Breast epithelium (tissue), 4 donors: ENCODE measurements at regions not wholly inside any gene's neighbourhood (a gene's known extent, or its start where the extent isn't known, plus 50 kb on each side); places are given as distances from the start of the nearest gene placed in this dataset.
"Not testable (repeated sequence)": the region's sequence is repeated elsewhere in the genome, so short reads cannot be mapped to it uniquely, and the experiment has no call there.

ENCODE experiments used
- DNase-seq, 2 donors: peaks; one replicate each; pipeline ENCODE4 v3.0.0-alpha.2; 2019; ENCODE audit warnings: low spot score in 2 of 2
- H3K27ac ChIP-seq, 2 donors: fragments of 200-600 bp; sonication (generic) in 1 of 2; one replicate each; pipeline ENCODE4 v1.5.1; 2016 to 2019; ENCODE audit warnings: mild to moderate bottlenecking in 1 of 2
- H3K27me3 ChIP-seq, 2 donors: fragments of 200-600 bp; sonication (generic) in 1 of 2; one replicate each; pipeline versions ENCODE4 v1.5.1 to v1.6.0; 2017 to 2019; ENCODE audit warnings: control low read depth in 1 of 2, mild to moderate bottlenecking in 1 of 2
- H3K36me3 ChIP-seq: fragments of 200-600 bp; one replicate; pipeline ENCODE4 v1.5.1; 2019
- H3K4me1 ChIP-seq, 2 donors: fragments of 200-600 bp; sonication (generic); one replicate each; pipeline ENCODE4 v1.5.1; 2016 to 2019; ENCODE audit warnings: control low read depth in 1 of 2
- H3K4me3 ChIP-seq, 3 donors: fragments of 200-600 bp; sonication (generic); 1 replicate in 2 of 3; 2 replicates in 1 of 3; pipeline ENCODE4 v1.5.1; 2016 to 2019; ENCODE audit warnings: mild to moderate bottlenecking in 3 of 3, moderate library complexity in 2 of 3
- H3K9me3 ChIP-seq, 2 donors: fragments of 200-600 bp; sonication (generic) in 1 of 2; one replicate each; pipeline ENCODE4 v1.5.1; 2016 to 2019; ENCODE audit warnings: control low read depth in 1 of 2
- CTCF ChIP-seq, 3 donors: fragments of 450-650 bp; IDR thresholded peaks; one replicate each; pipeline ENCODE4 v1.5.1; 2016 to 2017; ENCODE audit warnings: antibody characterized with exemption in 3 of 3, mild to moderate bottlenecking in 3 of 3, moderate library complexity in 3 of 3
- POLR2A ChIP-seq: fragments of 450-650 bp; IDR thresholded peaks from one replicate; pipeline ENCODE4 v1.6.1; 2016; ENCODE audit warnings: antibody characterized with exemption, mild to moderate bottlenecking, moderate library complexity
- POLR2AphosphoS5 ChIP-seq, 3 donors: sonication (generic); formaldehyde crosslinking; IDR thresholded peaks; one replicate each; pipeline ENCODE4 v1.6.1; 2017; ENCODE audit warnings: antibody characterized with exemption in 3 of 3
- intact Hi-C: fragments of 100-400 bp; cut with DNase I; formaldehyde crosslinking; loops from one replicate; pipeline ENCODE4 v1.15.1; 2023; ENCODE audit warnings: low total_unique reads

- intact Hi-C loops = no loop called here
- DNase-seq = no peak
- Histone ChIP-seq H3K36me3 (no peaks in the 10 kb centered on the region), H3K27me3 (no peaks in the 10 kb centered on the region), H3K9me3 (no peaks in the 10 kb centered on the region), H3K27ac (no peak overlapping the region), H3K4me1 (no peaks in the 10 kb centered on the region), H3K4me3 (no peak overlapping the region)
- TF ChIP-seq POLR2A = no peak
- no peak for TF ChIP-seq CTCF (IDR thresholded peaks at IDR 0.05)
- TF ChIP-seq POLR2AphosphoS5 (IDR thresholded peaks at IDR 0.05) = no peak
Observed at GRCh38 chr4:122996350-122996749, 74.0 kb upstream of the NUDT6 start.

GRCh38 chr4:122997463-122998101 lies 75.2 kb upstream of the NUDT6 start:
- no peak for TF ChIP-seq POLR2A
- TF ChIP-seq CTCF (IDR thresholded peaks at IDR 0.05) = no peak
- no peak for TF ChIP-seq POLR2AphosphoS5 (IDR thresholded peaks at IDR 0.05)
- no peaks in the 10 kb centered on the region for H3K4me1 ChIP-seq
- H3K4me3 ChIP-seq = no peak overlapping the region
- no peaks in the 10 kb centered on the region for H3K9me3 ChIP-seq
- H3K36me3 ChIP-seq = no peaks in the 10 kb centered on the region
- intact Hi-C loops = no loop called here
- no peak for DNase-seq
- H3K27ac ChIP-seq = no peak overlapping the region
- no peaks in the 10 kb centered on the region for H3K27me3 ChIP-seq

- H3K4me3 ChIP-seq, H3K36me3 ChIP-seq, H3K4me1 ChIP-seq, H3K9me3 ChIP-seq, intact Hi-C loops, H3K27ac ChIP-seq, DNase-seq, H3K27me3 ChIP-seq: not testable (repeated sequence)
Observed at GRCh38 chr4:123004079-123004478, 81.7 kb upstream of the NUDT6 start.

GRCh38 chr4:123005126-123005525 lies 82.7 kb upstream of the NUDT6 start:
- H3K4me1 ChIP-seq, H3K27me3 ChIP-seq, intact Hi-C loops, H3K36me3 ChIP-seq, H3K9me3 ChIP-seq, H3K4me3 ChIP-seq, H3K27ac ChIP-seq, DNase-seq: not testable (repeated sequence)

- Histone ChIP-seq H3K27me3 (no peaks in the 10 kb centered on the region), H3K4me1 (no peaks in the 10 kb centered on the region), H3K27ac (no peak overlapping the region), H3K4me3 (no peak overlapping the region), H3K36me3 (no peaks in the 10 kb centered on the region), H3K9me3 (no peaks in the 10 kb centered on the region)
- intact Hi-C loops = no loop called here
- TF ChIP-seq POLR2AphosphoS5 (IDR thresholded peaks at IDR 0.05) (no peak), POLR2A (no peak), CTCF (IDR thresholded peaks at IDR 0.05) (no peak)
- DNase-seq = no peak
Observed at GRCh38 chr4:123007679-123008078, 85.3 kb upstream of the NUDT6 start.

GRCh38 chr4:123012416-123012815 lies 90.0 kb upstream of the NUDT6 start:
- H3K27me3 ChIP-seq, H3K9me3 ChIP-seq, intact Hi-C loops, H3K4me1 ChIP-seq, H3K36me3 ChIP-seq, H3K27ac ChIP-seq, H3K4me3 ChIP-seq, DNase-seq: not testable (repeated sequence)

- DNase-seq = no peak
- H3K27me3 ChIP-seq = no peaks in the 10 kb centered on the region
- TF ChIP-seq CTCF (IDR thresholded peaks at IDR 0.05) = no peak
- TF ChIP-seq POLR2A = no peak
- no peak for TF ChIP-seq POLR2AphosphoS5 (IDR thresholded peaks at IDR 0.05)
- no peak overlapping the region for H3K27ac ChIP-seq
- no peak overlapping the region for H3K4me3 ChIP-seq
- intact Hi-C loops = no loop called here
- H3K4me1 ChIP-seq = no peaks in the 10 kb centered on the region
- H3K36me3 ChIP-seq = no peaks in the 10 kb centered on the region
- no peaks in the 10 kb centered on the region for H3K9me3 ChIP-seq
Observed at GRCh38 chr4:123014038-123014437, 91.6 kb upstream of the NUDT6 start.
